SW480 (cell line): ENCODE measurements at regions not wholly inside any gene's neighbourhood (a gene's known extent, or its start where the extent isn't known, plus 50 kb on each side); places are given as distances from the start of the nearest gene placed in this dataset.
A peak's percentile ranks its signal among the peaks of the same experiment; 100 is the strongest.

ENCODE experiments used
- DNase-seq: peaks from one replicate; pipeline ENCODE4 v3.0.0-alpha.2; 2016; ENCODE audit warnings: low spot score

DNA sequence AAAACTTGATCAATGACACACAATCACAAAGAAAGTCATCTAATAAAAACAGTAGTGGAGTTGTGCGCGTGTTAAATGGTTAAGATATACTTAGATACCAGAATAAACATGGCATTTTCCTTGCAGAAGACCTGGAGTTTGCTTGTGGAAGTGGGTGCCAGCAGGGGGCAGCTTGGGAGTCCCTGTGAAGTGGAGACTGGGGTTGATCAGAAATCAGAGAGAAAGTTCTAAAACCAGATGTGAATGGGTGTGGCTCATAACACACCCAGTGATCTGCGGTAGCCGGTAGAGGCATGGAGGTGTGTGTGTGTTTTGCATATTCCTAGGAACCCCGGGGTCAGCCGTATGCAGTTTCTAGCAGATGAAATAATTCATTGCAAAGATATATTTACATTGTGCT lies 300.1 kb upstream of the TRIB2 start:
- DNase-seq: peak; percentile 63

GRCh38 chr2:12417786-12418185 lies 298.9 kb upstream of the TRIB2 start:
- DNase-seq: no peak

- no peak for DNase-seq
Measured at GRCh38 chr2:12419803-12420202, 296.9 kb upstream of the TRIB2 start.

DNA sequence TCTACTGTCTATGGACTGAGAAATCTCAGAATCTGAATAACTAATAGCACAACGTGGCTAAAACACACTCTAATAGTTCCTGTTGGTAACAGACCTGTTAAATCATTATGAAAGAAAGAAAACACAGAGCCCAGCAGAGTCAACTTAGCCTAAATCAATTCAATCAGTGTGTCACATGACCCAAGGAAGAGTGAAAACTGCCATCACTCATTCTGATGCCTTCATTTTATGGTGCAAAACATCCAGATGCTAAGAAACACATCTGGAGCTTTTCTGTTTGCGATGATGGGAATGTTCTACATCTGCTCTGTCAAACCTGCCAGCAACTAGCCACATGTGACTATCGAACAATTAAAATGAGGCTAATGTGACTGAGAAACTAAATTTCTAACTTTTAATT lies 295.7 kb upstream of the TRIB2 start:
- DNase-seq: no peak

DNA sequence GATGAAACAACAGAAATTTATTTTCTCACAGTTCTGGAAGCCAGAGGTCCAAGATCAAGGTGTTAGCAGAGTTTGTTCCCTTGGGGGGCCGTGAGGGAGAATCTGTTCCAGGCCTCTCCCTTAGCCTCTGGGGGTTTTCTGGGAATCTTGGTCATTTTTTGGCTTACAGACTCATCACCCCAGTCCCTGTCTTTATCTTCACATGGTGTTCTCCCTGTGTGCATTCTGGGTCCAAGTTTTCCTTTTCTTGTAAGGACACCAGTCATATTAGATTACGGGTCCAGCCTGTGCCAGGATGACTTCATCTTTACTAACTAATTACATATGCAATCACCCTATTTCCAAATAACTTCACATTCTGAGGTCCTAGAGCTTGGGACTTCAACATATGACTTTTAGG lies 292.5 kb upstream of the TRIB2 start:
- no peak for DNase-seq

DNA sequence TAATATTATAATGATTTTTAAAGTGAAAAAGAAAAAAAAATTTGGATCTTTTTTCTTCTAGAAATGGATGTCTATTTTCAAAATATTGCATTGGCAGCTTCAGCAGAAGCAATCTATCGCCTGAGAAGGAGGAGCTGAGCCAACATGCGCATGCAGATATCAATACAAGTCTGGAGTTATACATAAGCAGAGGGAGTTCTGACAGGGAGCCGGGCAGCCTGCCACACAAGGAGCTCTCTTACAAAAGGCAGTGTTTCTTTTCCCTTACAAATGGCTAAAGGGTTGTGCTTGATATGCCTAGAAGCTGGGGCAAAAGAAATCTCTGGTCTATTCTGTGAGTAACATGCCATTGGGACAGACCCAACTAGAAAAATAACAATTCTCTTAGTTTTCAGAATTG lies 291.9 kb upstream of the TRIB2 start:
- DNase-seq: no peak

- no peak for DNase-seq
Measured at GRCh38 chr2:12428324-12428723, 288.4 kb upstream of the TRIB2 start.

GRCh38 chr2:12428786-12429185 lies 287.9 kb upstream of the TRIB2 start:
- DNase-seq: no peak

- DNase-seq: no peak
Measured at GRCh38 chr2:12429779-12430406, 286.8 kb upstream of the TRIB2 start.

DNA sequence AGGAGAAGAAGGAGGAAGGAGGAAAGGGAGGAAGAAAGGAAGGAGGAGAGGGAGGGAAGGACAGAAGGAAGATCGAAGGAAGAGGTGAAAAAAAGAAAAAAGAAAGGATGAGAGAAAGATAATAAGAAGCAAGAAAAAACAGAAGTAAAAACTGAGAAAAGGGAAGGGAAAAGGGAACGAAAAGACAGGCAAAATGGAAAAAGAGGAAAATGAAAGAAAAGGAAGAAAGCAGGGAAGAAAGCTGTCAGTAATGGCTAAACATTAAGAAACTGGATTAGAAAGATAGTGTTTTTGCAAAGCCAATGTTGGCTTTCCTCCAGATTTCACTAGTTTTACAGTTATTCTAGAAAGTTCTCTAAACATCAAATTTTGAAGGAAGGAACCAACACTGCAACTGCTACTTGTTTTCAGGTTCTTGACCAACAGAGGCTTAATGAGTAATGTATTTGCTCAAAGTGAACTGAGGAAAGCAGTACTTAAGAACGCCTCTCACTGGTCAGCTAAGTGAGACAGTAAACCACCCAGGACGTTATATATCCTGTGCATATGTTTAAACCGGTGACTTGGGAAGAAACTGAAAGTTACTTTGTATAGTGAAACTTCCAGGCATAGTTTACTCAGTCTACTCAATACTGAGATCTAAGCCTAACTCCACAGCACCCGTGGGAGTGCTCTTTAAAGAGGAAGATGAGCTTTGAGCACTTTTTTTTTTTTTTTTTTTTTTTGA lies 286.2 kb upstream of the TRIB2 start:
- DNase-seq: no peak

GRCh38 chr2:12432985-12433625 lies 283.6 kb upstream of the TRIB2 start:
- DNase-seq: no peak

- DNase-seq: peak; percentile 17
Measured at GRCh38 chr2:12433626-12433990, 283.1 kb upstream of the TRIB2 start.

DNA sequence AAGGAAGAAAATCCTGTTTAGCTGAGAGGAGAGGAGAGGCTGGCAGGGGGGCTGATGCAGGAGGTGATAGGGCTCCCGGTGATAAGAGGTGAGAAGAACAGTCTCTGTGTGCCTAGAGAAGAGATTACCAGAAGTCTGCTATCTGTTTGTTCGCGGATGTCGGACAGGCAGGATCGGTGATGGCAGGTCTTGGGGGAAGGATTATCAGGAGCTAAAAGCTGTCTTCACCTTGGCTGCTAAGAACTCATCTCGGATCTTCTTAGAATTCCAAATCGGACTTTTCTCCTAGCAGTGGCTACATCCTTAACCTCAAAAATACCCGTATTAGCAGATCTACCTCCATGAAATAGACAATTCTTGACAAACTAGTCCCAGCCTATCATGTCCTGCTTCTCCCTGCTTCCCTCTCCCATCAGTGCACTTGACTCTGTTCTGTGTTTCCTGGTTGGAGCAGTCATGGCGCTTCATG lies 282.1 kb upstream of the TRIB2 start:
- no peak for DNase-seq

DNA sequence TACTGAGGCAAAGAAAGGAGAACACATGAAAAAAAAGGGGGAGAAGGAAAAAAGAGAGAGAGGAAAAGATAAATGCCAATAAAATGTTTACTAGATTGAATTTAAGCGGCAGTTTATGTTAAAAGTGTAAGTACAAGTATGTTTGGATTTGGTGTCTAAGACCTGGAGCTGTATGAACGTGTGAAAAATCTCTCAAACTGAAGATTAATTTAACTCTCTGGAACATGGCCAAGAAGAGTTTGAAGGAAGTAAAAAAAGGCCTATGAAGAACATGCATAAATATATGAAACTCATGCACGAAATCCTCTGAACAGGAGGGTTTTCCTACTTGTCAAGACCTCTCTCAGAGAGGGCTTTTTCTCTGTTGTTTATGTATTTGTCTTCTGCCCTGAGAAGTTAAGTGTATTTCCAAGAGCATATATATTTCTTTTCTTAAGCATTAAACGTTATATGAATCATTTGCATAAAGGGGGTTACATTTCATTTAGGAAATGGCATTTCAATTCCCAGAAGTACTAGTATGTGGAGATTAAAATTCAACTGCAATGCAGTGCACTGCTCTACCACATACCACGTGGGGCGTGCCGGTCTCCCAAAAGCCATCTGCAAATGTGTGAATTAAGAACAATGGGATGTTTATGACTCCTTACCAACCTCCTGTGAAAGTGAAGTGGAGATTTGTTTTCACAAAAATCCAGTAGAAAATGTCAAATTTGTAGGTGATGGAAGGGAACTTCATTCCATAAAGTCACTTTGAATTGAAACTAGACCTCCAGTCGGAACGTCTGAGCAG lies 281.1 kb upstream of the TRIB2 start:
- DNase-seq: no peak

- no peak for DNase-seq
Measured at GRCh38 chr2:12436483-12436882, 280.3 kb upstream of the TRIB2 start.

GRCh38 chr2:12436935-12437561 lies 279.7 kb upstream of the TRIB2 start:
- DNase-seq: no peak

GRCh38 chr2:12440731-12441130 lies 276.0 kb upstream of the TRIB2 start:
- no peak for DNase-seq

DNA sequence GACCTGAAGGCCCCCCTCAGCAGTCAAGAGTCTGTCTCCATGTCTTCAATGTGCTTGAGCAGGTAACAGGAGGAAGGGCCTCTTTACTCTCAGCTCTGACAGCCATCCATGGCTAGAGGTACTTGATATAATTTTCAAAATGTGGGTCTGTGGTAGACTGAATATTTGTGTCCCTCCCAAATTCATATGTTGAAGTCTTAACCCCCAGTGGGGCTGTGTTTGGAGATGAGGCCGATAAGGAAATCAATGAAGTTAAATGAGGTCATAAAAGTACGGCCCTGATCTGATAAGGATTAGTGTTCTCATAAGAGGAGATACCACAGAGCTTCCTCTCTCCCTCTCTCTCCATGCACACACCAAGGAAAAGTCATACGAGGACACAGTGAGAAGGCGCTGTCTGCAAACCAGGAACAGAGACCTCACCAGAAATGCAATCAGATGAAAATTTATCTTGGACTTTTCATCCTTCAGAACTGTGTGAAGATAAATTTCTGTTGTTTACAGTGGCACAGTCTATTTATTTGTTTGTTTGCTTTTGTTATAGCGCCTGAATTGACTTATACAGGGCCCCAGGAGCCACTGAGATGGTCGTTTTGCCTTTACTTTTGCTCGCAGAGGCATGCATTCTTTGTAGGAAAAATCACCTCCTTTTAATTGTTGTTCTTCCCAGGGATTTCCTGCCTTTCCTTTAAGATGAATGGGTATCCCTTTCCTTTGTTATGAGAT lies 274.8 kb upstream of the TRIB2 start:
- no peak for DNase-seq

GRCh38 chr2:12442476-12442847 lies 274.3 kb upstream of the TRIB2 start:
- no peak for DNase-seq

GRCh38 chr2:12448846-12449505 lies 267.8 kb upstream of the TRIB2 start:
- no peak for DNase-seq

DNA sequence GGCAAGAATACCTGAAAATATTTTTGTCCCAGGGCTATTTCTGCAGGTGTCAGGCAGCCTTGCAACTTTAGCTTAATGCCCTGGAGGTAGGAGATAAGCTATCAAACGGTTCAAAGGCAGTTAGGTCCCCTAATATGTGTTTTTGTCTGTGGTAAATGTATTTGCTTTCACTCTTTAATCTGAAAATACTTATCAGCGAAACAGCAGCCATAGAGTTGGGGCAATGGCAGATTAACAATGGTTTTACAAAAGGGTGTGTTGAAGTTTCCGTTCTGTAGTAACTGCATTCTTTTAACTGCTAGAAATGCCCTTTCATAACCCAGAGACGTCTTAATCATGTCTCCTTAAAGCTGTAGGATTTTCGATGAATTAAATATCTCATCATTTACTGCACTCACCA lies 265.0 kb upstream of the TRIB2 start:
- DNase-seq: no peak
